Endothelial cell of umbilical vein (primary cell): ENCODE measurements at regions not wholly inside any gene's neighbourhood (a gene's known extent, or its start where the extent isn't known, plus 50 kb on each side); places are given as distances from the start of the nearest gene placed in this dataset.

Source experiments
- EZH2 ChIP-seq: IDR thresholded peaks from 2 replicates; pipeline ENCODE4 v1.6.1; 2012; ENCODE audit warnings: borderline replicate concordance, low read depth, mild to moderate bottlenecking, moderate library complexity, low read length, inconsistent platforms; ENCODE audit not compliant: severe bottlenecking
- MYC ChIP-seq: IDR thresholded peaks from one replicate; pipeline ENCODE4 v1.6.1; 2011; ENCODE audit warnings: mild to moderate bottlenecking, low read depth, low read length
- TF ChIP-seq, protein P1 (sequence below): IDR thresholded peaks from 2 replicates; pipeline ENCODE4 v1.6.1; 2011; ENCODE audit not compliant: insufficient read depth, insufficient read length

DNA sequence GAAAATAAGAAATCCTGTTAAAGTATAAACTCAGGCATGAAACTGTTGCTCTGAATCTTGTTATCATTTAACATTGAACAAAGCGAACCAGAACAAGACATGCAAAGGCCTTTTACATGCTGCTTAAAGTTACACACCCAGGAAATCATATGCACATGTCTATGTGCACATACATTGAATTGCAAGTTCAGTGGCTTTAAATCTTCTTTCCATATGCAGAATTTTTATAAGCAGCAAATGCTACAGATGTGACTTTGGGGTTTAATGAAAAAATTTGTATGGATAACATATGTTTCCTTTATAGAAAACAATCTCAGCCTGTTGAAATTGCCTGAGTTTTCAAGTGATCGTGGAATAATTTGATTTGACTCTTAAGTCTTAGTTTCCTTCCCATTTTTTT, 193.9 kb downstream of the AEBP2 start:
- no peak for TF ChIP-seq MYC
- TF ChIP-seq, protein P1, sequence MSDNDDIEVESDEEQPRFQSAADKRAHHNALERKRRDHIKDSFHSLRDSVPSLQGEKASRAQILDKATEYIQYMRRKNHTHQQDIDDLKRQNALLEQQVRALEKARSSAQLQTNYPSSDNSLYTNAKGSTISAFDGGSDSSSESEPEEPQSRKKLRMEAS = no peak
- TF ChIP-seq EZH2 = no peak
